ENCODE measurements at regions not wholly inside any gene's neighbourhood (a gene's known extent, or its start where the extent isn't known, plus 50 kb on each side); places are given as distances from the start of the nearest gene placed in this dataset.

DNA sequence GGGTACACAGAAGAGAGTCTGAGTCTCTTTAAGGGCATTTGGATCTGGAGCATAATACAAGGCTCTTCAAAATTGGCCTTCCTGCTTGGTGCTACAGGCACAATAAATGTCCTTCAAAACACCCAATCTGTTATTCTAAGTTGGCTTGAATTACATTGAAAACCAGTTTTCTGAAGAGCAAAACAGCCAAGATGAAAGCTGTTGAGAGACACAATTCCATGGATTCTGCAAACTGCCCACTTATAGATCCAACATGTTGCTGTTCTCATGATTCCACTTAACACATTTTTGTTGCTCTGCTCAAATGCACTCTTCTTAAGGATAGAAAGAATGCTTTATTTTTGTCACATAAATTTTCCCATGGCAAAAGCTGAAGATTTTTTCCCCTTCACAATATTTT, 525.9 kb upstream of the CDH8 start:
- DNase-seq (ENCODE audit: low spot score) = no peak

DNA sequence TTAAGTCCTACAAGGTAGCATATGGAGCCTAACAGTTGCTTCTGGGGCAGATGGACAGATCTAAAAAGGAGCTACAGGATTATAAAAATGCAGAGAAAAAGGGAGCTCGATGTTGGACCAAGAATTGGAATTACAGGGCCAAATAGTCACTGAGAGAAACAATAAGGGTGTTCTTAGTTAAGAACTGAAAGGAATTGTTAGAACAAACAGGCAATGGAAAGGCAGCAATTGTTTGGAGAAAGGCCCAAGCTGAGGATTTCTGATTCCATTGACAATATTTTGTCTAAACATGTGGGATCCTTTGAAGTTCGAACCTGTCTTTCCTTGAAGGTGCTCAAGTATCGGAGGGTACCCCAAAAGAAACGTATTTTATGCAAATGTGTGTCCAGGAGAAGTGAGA, 513.6 kb upstream of the CDH8 start:
- DNase-seq (ENCODE audit: low spot score) = no peak

DNA sequence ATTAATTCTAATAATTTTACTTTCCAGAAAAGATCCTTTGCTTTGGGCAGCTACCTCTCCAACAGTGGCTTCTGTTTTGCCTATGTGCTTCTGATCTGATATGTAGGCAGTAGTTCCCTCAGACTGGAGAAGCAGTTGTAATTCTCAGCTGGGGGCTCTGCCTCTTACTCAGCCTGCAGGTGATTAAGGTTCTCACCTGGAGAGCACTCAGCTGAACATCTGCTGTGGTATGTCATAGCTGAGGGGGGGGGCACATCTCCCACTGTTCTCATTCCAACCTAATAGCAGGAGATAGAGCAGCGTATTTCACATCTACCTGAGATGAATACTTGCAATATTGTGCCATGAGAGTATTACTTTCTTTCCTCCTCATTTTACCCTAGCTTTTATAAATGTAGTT, 511.9 kb upstream of the CDH8 start:
- DNase-seq (ENCODE audit: low spot score) = no peak

DNA sequence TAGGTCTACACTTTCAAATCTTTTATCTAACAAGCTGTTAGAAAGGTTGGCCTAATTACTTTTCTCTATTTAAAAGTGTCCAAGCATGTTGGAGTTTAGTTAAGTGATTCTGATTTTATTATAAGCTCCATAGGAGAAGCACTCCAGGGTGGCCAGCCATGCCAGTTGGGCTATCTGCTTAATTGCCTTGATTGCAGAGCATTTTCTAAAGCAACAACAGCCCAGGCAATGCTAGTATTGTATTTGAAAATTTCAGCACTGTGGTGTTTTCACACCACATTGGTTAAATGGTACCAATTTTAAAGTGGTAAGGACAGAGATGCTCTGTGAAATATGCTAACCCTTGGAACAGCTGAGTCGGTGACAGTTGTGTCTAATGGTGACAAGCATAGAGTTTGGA, 510.5 kb upstream of the CDH8 start:
- no peak for DNase-seq (ENCODE audit: low spot score)

DNA sequence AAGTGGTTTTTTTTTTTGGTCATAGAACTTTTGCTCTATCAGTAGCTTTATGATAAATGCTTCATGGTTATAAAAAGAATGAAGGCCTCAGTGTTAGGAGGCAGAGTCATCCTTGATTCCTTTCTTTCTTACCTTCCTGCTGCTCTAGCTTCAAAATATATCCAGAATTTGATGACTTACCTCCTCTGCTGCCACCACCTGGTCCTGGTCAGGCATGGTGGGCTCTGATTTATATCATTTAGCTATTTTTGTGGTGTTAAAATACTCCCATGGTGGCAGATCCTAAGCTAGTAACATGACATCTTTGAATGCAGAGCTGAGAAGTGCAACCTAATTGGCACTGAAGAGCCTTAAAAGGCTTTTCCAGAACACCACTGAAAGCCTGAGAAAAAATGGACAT, 508.8 kb upstream of the CDH8 start:
- no peak for DNase-seq (ENCODE audit: low spot score)

DNA sequence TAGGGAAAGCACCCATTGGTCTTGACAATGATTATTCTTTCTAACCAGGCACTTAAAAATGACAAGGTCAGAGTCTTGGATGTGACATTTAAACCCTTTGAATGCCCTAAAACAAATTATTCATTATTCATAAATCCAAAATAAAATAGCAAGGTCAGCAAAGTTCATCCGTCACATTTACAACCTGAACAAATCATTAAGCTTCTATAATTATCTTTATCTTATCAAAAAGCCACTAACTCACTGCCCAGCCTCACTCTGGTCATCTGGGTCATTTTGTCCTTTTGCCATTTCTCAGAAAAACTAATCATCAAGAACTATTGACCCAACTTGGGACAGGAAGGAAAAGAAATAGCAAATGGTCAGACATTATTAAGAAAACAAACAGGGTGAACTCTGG, 507.3 kb upstream of the CDH8 start:
- DNase-seq (ENCODE audit: low spot score) = no peak

DNA sequence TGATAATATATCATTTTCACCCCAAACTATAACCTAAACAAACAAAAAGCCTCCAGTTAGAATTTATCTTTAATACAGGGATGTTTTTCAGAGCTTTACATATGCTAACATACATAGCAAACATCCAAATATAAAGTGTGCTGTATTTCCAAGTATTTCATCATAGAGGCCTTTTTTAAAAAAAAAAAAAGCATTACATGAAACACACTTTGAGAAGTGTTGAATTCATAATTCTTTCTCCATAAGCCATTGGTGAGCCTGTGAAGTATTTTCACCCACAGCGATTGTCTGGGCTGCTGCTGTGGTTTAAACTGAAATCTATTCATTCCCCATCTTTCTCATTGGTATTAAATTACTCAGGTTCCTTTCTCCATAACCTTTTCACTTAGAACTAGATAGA, 503.4 kb upstream of the CDH8 start:
- DNase-seq (ENCODE audit: low spot score) = no peak

DNA sequence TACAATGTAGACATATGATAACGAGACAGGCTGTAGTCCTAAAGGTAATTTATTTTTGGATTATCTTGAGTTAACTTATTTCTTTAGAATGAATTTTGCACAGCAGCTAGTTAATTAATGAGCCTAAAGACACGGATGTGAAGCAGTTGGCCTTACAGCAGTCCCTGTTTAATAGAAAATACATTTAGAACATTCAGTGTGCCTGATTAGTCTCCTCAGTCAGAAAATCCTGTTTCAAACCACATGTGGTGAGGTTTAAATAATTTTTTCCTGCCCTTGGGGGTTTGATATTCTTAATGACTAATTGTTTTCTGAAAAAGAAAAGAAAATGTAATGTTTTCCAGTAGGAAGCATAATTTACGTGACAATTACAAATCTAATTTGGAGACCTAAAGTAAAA, 494.2 kb upstream of the CDH8 start:
- no peak for DNase-seq (ENCODE audit: low spot score)

DNA sequence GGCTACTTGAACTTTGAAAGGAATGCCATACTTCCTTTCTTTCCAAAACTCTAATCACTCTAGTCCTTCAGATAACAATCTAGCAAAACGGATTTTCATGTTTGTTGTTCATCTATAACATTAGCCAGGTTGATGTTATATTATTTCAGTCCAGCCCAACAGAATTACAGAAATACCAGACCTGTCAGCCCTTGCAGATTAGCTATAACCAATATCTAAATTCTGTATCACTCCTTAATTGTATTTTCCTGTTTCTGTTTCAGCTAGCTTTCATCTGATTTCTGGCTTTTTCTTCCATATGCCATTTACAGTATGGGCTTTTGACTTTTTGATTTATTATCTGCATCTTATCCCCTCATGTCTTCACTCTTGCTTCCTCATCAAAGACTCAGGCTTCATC, 479.8 kb upstream of the CDH8 start:
- no peak for DNase-seq (ENCODE audit: low spot score)

DNA sequence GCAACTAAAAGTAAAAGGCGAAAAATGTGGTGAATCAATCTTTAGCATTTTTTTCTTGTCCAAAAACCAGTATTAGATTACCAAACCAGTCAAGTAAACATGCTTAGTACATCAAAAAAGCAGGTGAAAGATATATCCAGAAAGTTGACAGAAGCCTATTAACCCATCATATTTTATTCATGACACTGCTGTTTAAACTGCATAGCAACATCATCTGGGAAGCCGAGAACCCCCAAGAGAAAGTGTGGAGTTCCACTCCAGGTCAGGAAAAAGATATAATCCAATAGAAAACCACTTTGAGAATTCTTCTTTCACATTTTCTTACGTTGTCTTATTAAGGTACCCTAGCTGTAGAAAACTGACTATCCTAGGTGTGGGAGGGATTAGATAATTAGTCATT, 466.8 kb upstream of the CDH8 start:
- no peak for DNase-seq (ENCODE audit: low spot score)

DNA sequence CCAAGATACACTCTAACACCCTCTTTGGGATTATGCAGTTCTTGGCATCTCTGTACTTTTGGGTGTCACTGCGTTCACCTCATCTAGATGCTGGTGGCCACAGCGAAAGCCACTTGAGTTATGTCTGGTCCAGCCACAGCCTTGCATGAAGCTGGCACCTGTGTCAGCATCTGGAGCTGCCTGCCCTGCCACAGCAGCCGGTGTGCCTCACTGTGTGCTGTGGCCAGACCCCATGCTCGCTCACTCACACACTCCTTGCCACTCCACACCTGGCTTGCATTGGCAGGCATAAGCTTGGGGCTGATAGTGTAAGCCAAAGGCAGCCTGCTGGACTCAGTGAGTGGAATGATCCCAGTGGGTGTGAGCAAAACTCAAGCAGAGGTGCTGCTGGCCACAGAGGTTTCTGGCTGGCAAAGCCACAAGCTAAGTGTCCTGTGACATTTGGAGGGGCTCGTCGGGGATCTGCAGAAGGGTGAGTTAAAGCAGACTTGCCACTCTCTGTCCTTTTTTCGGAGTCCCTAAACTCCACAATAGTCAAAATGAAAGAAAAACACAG, 442.7 kb upstream of the CDH8 start:
- no peak for DNase-seq (ENCODE audit: low spot score)

DNA sequence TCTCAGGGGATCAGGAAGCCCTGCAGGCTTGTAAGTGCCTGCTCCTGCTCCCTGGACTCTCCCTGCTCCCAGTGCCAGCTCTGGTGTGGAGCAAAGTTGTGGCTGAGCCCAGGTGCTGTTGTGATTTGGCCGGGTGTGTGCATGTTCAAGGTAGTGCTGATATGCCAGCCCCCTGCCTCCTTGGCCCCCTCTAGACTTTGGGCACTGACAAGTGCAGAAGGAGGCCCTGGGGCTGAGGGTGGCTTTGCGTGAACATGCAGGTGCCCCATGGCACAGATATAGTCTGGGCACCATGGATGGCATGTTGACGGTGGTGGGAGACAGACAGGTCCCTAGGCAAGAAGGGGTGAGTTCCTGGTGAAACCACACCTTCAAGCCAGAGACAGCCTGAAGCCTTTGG, 441.6 kb upstream of the CDH8 start:
- no peak for DNase-seq (ENCODE audit: low spot score)

DNA sequence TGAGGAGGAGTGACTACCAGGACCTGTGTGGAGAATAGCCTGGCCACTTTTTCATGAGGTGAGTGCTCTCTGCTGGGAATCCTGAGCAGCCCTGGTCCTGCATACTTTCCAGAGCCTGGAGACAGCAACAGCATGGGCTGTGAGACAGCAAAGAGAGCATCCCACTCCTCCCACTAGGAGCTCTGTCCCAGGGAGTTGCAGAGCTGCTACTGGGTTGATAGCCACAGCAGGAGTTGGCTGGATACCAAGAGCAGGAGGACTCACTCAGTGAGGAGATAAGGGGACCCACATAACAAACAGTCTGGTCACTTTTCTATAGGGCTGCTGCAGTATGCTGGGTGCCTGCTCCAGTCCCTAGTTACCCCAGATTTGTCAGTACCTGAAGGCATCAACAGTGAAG, 439.3 kb upstream of the CDH8 start:
- DNase-seq (ENCODE audit: low spot score) = no peak

DNA sequence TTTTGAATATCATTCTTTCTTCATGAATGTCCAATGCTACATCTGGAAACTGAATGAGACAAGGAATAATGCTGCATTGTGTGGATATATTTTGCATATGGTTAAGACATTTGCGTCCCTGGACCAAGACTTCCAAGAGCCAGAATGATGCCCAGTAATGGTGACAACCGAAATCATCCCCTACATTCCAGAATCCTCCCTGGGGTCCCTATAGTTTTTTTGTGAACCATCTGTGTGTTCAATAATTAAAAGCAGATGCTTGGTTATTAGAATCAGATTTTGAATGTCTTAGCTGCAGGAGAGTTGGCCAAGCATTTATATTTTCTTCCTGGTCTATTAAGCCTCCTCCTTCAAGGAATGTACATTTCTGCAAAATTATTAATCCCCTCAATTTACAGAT, 426.7 kb upstream of the CDH8 start:
- no peak for DNase-seq (ENCODE audit: low spot score)

DNA sequence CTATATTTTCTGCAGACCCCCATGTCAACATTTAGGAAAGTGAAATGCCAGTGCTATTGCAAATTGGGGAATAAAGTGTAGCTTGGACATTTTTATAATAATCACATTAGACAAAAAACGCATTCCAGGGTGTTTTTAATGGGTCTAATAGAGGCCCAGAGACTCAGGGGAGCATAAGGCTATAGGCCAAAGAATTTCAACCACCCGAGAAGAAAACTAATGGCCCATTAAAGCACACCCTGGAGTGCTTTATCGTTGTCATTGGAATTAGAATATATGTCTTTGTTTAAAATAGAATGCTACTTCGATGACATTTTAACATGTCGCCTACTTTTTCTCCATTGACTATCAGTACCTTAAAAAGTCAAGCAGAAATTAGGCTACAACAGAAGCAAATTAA, 414.1 kb upstream of the CDH8 start:
- no peak for DNase-seq (ENCODE audit: low spot score)

DNA sequence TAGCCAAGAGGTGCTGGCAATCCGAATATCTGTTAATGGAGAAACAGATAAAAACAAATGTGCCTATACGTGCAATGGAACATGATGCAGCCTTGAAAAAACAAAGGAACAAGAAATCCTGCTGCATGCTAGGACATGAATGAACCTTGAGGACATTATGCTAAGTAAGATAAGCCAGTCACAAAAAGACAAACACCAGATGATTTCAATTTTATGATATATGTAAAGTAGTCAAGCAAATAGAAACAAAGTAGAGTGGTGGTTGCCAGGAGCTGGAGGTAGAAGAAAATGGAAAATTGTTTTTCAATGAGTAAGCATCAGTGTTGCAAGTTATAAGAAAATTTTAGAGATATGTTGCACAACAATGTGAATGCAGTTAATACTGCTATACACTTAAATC, 409.7 kb upstream of the CDH8 start:
- DNase-seq (ENCODE audit: low spot score) = no peak

DNA sequence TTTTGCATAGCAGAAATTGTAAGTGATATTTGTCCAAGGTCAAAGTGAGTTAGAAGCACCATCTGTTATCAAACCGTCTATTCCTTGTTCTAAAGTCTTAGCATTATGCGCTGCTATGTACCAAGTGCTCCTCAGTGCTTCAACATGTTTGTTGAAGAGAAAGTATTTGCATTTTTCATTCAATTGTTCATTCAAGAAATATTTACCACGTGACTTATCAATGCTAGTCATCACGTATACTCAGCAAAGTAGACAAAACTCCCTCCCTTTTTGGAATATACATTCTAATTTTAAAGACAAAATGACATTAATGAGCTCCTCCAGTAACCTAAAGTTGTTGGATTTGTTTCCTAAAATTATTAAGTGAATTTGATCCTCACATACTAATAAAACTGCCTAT, 388.0 kb upstream of the CDH8 start:
- DNase-seq (ENCODE audit: low spot score) = no peak

DNA sequence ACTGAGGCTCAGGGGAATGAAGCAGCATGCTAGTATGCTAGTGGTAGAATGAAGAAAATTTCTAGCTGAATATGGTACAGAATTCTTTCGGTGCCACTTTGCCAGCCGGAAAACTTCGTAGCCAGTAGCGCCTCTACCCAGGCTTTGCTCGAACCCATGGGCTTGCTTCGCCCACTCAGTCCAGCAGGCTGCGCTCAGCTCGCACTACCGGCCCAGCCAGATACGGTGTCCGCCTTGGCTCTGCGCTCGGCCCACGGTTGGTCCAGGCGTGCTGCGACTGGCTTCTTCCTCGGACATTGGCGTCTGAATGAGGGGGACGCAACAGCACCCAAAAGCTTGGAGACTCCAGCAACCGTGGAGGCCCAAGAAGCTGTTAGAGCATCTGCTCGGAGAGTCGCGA, 372.5 kb upstream of the CDH8 start:
- no peak for DNase-seq (ENCODE audit: low spot score)

DNA sequence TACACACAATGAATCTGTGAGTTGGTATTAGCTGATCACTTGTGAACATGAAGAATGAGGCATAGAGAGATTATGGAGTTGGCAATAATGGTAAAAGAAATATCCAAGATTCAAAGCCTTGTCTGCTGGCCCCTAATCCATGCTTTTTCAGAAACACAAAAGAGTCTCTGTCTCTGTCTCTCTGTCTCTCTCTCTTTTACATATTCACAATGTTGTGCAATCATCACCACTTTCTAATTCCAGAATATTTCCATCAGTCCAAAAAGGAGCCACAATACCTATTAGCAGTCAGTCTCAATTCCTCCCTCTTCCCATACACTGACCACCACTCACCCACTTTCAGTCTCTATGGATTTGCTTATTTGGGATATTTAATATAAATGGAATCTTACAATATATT, 370.1 kb upstream of the CDH8 start:
- DNase-seq (ENCODE audit: low spot score) = no peak

DNA sequence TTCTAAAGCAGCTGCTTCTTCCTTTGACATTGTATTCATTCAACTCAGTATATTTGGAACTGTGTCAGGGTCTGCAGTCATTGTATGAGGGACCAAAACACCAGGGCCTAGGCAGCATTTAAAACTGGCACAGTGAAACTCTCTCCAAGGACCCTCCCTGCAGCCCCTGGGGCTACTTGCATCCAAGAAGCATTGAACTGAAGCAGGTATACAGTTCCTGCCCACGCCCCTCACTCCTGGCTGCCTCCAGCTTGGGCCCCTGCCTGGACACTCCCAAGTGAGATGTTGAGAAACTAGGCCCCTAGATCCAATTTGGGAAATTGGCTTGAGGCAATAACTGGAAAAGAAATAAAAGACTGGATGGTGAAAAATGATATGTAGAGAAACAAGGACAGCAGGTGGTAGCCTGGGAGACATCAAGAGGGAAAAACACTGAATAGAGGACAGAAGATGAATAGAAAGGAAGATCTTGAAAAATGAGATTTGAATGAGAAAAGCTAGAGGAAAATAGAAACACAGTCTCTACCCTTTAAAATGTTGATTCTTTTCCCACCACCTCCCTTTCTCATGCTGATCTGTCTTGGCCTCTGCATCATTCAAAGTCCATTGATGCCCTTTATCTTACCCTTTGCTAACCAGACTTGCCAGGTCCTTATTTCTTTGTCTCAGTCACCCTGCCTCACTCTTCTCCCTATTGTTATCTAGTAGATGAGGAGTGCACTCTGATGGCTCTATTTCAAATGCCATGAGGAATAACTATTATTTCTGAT, 368.8 kb upstream of the CDH8 start:
- DNase-seq (ENCODE audit: low spot score) = no peak

DNA sequence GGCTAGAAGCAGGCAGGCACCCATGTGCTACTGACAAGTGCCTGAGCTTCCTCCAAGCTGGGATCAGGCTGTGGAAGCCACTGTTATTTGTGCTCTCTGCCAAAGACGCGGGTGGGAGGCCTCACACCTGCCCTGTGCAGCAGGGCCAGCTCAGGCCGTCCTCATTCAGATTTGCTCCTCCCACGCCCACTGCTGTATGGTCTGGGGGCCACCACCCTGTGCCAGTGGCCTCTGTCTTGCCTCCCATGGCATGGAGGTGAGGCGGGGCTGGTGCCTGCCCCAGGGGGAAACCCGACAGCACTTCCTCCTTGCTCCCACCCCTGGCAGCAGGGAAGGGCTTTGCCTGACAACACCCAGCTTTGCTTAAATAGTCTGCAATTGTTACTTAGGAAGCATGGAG, 356.5 kb upstream of the CDH8 start:
- DNase-seq (ENCODE audit: low spot score) = no peak

DNA sequence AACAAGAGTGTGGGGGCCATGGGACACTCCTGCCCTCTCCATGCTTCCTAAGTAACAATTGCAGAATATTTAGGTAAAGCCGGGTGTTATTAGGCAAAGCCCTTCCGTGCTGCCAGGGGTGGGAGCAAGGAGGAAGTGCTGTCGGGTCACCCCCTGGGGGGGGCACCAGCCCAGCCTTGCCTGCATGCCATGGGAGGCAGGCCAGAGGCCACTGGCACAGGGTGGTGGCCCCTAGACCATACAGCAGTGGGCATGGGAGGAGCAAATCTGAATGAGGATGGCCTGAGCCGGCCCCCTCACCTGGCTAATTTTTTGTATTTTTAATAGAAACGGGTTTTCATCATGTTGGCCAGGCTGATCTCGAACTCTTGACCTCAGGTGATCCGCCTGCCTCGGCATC, 355.7 kb upstream of the CDH8 start:
- no peak for DNase-seq (ENCODE audit: low spot score)

DNA sequence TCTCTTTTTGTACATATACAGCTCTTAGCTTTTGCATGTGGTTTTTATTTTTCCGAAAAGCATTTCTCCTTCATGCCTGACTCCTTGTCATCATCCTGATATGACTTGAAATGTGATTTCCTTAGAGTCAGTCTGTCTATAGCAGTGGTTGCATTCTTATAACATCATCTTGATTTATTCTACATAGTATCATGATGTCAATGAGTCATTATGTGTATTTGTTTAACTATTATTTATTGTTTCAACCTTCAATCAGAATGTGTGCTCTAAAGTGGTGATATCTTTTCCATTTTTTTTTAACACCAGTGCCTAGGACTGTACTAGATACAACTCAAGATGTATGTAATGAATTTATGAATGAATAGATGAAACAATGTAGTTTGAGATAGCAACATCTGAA, 354.9 kb upstream of the CDH8 start:
- DNase-seq (ENCODE audit: low spot score) = no peak

DNA sequence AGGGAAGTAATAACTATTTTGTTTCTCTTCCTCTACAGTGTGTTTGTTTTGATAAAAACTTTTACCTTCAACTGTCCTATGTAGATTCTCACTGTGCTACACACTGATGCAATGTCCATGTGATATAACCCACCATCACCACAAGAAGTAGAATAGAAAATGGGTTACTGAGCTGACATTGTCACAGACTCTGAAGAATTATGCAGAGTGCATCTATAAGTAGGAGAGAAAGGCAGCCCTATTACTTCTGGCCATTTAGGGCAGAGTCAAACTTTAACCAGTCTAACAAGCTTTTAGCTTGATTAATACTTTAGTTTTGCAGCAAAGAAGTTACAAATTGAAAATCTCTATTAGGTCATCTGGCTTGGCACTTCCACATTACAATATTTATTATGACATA, 354.0 kb upstream of the CDH8 start:
- no peak for DNase-seq (ENCODE audit: low spot score)

DNA sequence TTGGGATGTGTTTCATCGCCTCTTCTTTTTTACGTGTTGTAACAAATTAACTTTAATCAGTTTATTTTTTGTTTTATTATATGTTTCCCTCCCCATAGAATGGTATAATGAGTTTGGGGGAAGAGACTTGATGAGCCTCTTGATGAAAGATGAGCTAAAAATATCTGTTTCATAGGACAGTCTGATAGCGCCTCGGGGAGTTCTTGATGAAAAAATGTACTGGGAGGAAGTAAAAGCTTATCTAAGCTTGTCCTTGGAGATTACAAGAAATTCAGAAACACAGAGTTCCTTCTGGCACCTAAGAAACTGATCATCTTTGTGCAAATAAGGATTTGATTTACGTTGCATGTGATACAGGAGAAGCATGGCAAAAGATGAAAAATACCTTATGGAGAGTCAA, 350.2 kb upstream of the CDH8 start:
- DNase-seq (ENCODE audit: low spot score) = no peak

Data from hematopoietic multipotent progenitor cell treated with erythropoietin and hydrocortisone succinate and interleukin-3 and kit ligand, for 15 days (in vitro differentiated cells).